Liver (tissue), 8 donors: ENCODE measurements at regions not wholly inside any gene's neighbourhood (a gene's known extent, or its start where the extent isn't known, plus 50 kb on each side); places are given as distances from the start of the nearest gene placed in this dataset.

Experiments
- DNase-seq: peaks from one replicate; pipeline ENCODE4 v3.0.0-alpha.2; 2017; ENCODE audit warnings: low spot score
- H3K27ac ChIP-seq, 2 donors: one replicate each; pipeline ENCODE4 v1.7.0; 2013; ENCODE audit warnings: inconsistent platforms in 2 of 2, low read length in 2 of 2, control low read depth in 1 of 2, low read depth in 1 of 2, mild to moderate bottlenecking in 1 of 2
- H3K27me3 ChIP-seq, 4 donors: one replicate each; pipeline versions ENCODE4 v1.6.1 to v1.7.0; 2013; ENCODE audit warnings: low read length in 3 of 4, inconsistent platforms in 1 of 4, mild to moderate bottlenecking in 1 of 4, moderate library complexity in 1 of 4; ENCODE audit not compliant: control insufficient read depth in 4 of 4, insufficient read depth in 4 of 4
- H3K36me3 ChIP-seq, 4 donors: one replicate each; pipeline versions ENCODE4 v1.6.1 to v1.7.0; 2013; ENCODE audit warnings: low read length in 3 of 4, mild to moderate bottlenecking in 3 of 4, low read depth in 1 of 4, moderate library complexity in 1 of 4; ENCODE audit not compliant: control insufficient read depth in 4 of 4, insufficient read depth in 3 of 4
- H3K4me1 ChIP-seq, 4 donors: one replicate each; pipeline versions ENCODE4 v1.6.1 to v1.7.0; 2013; ENCODE audit warnings: low read length in 3 of 4, mild to moderate bottlenecking in 3 of 4, moderate library complexity in 1 of 4; ENCODE audit not compliant: control insufficient read depth in 4 of 4, insufficient read depth in 4 of 4
- H3K4me3 ChIP-seq, 3 donors: one replicate each; pipeline versions ENCODE4 v1.6.1 to v1.7.0; 2013; ENCODE audit warnings: low read length in 3 of 3, control low read depth in 1 of 3, low read depth in 1 of 3, mild to moderate bottlenecking in 1 of 3
- H3K9ac ChIP-seq, 2 donors: one replicate each; pipeline ENCODE4 v1.7.0; 2013; ENCODE audit warnings: low read length in 2 of 2, mild to moderate bottlenecking in 2 of 2, moderate library complexity in 2 of 2, control low read depth in 1 of 2, low read depth in 1 of 2
- H3K9me3 ChIP-seq, 4 donors: one replicate each; pipeline versions ENCODE4 v1.6.1 to v1.7.0; 2013; ENCODE audit warnings: low read length in 3 of 4; ENCODE audit not compliant: control insufficient read depth in 4 of 4
- CTCF ChIP-seq: fragments of 150-350 bp; IDR thresholded peaks from 2 replicates; pipeline ENCODE4 v1.5.1; 2017; ENCODE audit warnings: improper control_type of control experiment, low read depth, low read length; ENCODE audit not compliant: missing input control
- EGR1 ChIP-seq, 2 donors: IDR thresholded peaks; 2 replicates each; pipeline ENCODE4 v1.6.1; 2016 to 2018; ENCODE audit warnings: antibody characterized with exemption in 2 of 2, low read depth in 2 of 2
- FOXA1 ChIP-seq: IDR thresholded peaks from 2 replicates; pipeline ENCODE4 v1.6.1; 2016; ENCODE audit warnings: antibody characterized with exemption
- FOXA2 ChIP-seq: IDR thresholded peaks from 2 replicates; pipeline ENCODE4 v1.6.1; 2016; ENCODE audit warnings: antibody characterized with exemption
- HNF4A ChIP-seq, 2 donors: conservative IDR thresholded peaks; 2 replicates each; pipeline ENCODE4 v1.6.1; 2016; ENCODE audit warnings: antibody characterized with exemption in 2 of 2, mild to moderate bottlenecking in 2 of 2
- HNF4G ChIP-seq: IDR thresholded peaks from 2 replicates; pipeline ENCODE4 v1.6.1; 2016; ENCODE audit warnings: antibody characterized with exemption
- JUND ChIP-seq, 2 donors: IDR thresholded peaks; 2 replicates each; pipeline ENCODE4 v1.6.1; 2016; ENCODE audit warnings: antibody characterized with exemption in 2 of 2
- NR2F2 ChIP-seq: IDR thresholded peaks from 2 replicates; pipeline ENCODE4 v1.6.1; 2016; ENCODE audit warnings: antibody characterized with exemption
- RAD21 ChIP-seq, 2 donors: IDR thresholded peaks; 2 replicates each; pipeline ENCODE4 v1.6.1; 2016; ENCODE audit warnings: antibody characterized with exemption in 2 of 2, mild to moderate bottlenecking in 2 of 2
- RXRA ChIP-seq, 2 donors: IDR thresholded peaks; 2 replicates each; pipeline ENCODE4 v1.6.1; 2017 to 2018; ENCODE audit warnings: antibody characterized with exemption in 2 of 2, mild to moderate bottlenecking in 1 of 2
- SP1 ChIP-seq: IDR thresholded peaks from 2 replicates; pipeline ENCODE4 v1.6.1; 2018; ENCODE audit warnings: antibody characterized with exemption, mild to moderate bottlenecking
- TAF1 ChIP-seq: conservative IDR thresholded peaks from 2 replicates; pipeline ENCODE4 v1.6.1; 2016; ENCODE audit warnings: antibody characterized with exemption, mild to moderate bottlenecking
- YY1 ChIP-seq: IDR thresholded peaks from 2 replicates; pipeline ENCODE4 v1.6.1; 2016; ENCODE audit warnings: antibody characterized with exemption, mild to moderate bottlenecking
- ZBTB33 ChIP-seq: IDR thresholded peaks from 2 replicates; pipeline ENCODE4 v1.6.1; 2016; ENCODE audit warnings: antibody characterized with exemption
- WGBS: extraction: QIAGEN DNeasy Blood & Tissue Kit; methylation state at CpG from one replicate; pipeline ENCODE4 v1.1.7; 2013; 5-methylcytosine and 5-hydroxymethylcytosine counted together
- TF ChIP-seq, protein P1 (sequence below): IDR thresholded peaks from 2 replicates; pipeline ENCODE4 v1.6.1; 2016; ENCODE audit warnings: antibody characterized with exemption
- TF ChIP-seq, protein P2 (sequence below): IDR thresholded peaks from 2 replicates; pipeline ENCODE4 v1.6.1; 2016; ENCODE audit warnings: antibody characterized with exemption, mild to moderate bottlenecking
- donor health status: healthy.
- donor health status: healthy.
- donor health status: healthy.
- donor health status: healthy.
- donor health status: healthy.

GRCh38 chr4:185925910-185926360 is 113.9 kb upstream of the SORBS2 start:
- Histone ChIP-seq H3K9ac (no peak overlapping the region), H3K9me3 (no peaks in the 10 kb centered on the region), H3K4me1 (no peaks in the 10 kb centered on the region), H3K4me3 (no peak overlapping the region), H3K27me3 (no peaks in the 10 kb centered on the region), H3K27ac (no peak overlapping the region), H3K36me3 (no peaks in the 10 kb centered on the region)
- WGBS: 86% methylated on average over 15 of the region's 15 CpGs
- no peak for DNase-seq
- TF ChIP-seq SP1: no peak

- no peak for DNase-seq
- H3K27me3 ChIP-seq: no peaks in the 10 kb centered on the region
- H3K36me3 ChIP-seq: no peaks in the 10 kb centered on the region
- TF ChIP-seq ZBTB33 (no peak), SP1 (no peak), CTCF (no peak)
- TF ChIP-seq, protein P1, sequence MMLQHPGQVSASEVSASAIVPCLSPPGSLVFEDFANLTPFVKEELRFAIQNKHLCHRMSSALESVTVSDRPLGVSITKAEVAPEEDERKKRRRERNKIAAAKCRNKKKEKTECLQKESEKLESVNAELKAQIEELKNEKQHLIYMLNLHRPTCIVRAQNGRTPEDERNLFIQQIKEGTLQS: no peak
- no peak overlapping the region for H3K27ac ChIP-seq
- H3K4me3 ChIP-seq: no peak overlapping the region
- 97% methylated on average over 5 of the region's 5 CpGs for WGBS
- no peak overlapping the region for H3K9ac ChIP-seq
- no peaks in the 10 kb centered on the region for H3K4me1 ChIP-seq
- H3K9me3 ChIP-seq: no peaks in the 10 kb centered on the region
Observed at GRCh38 chr4:185931375-185931774, 119.4 kb upstream of the SORBS2 start.

- WGBS: 57% methylated on average over 3 of the region's 3 CpGs
- H3K4me1 ChIP-seq: no peaks in the 10 kb centered on the region
- no peak for DNase-seq
- H3K36me3 ChIP-seq: no peaks in the 10 kb centered on the region
- H3K27ac ChIP-seq: no peak overlapping the region
- no peak overlapping the region for H3K9ac ChIP-seq
- H3K9me3 ChIP-seq: no peaks in the 10 kb centered on the region
- TF ChIP-seq RAD21 (IDR thresholded peaks at IDR 0.05): no peak
- TF ChIP-seq CTCF: no peak
- no peak for TF ChIP-seq HNF4G
- TF ChIP-seq FOXA1: no peak
- TF ChIP-seq ZBTB33: no peak
- TF ChIP-seq HNF4A (conservative IDR thresholded peaks at IDR 0.05): no peak
- no peak for TF ChIP-seq NR2F2
- no peak for TF ChIP-seq JUND (IDR thresholded peaks at IDR 0.05)
- no peak for TF ChIP-seq FOXA2
- TF ChIP-seq, protein P1: no peak
- no peak for TF ChIP-seq TAF1
- no peak for TF ChIP-seq EGR1 (IDR thresholded peaks at IDR 0.05; ENCODE audit: low read depth in 2 of 2)
- TF ChIP-seq RXRA (IDR thresholded peaks at IDR 0.05): no peak
- TF ChIP-seq, protein P2, sequence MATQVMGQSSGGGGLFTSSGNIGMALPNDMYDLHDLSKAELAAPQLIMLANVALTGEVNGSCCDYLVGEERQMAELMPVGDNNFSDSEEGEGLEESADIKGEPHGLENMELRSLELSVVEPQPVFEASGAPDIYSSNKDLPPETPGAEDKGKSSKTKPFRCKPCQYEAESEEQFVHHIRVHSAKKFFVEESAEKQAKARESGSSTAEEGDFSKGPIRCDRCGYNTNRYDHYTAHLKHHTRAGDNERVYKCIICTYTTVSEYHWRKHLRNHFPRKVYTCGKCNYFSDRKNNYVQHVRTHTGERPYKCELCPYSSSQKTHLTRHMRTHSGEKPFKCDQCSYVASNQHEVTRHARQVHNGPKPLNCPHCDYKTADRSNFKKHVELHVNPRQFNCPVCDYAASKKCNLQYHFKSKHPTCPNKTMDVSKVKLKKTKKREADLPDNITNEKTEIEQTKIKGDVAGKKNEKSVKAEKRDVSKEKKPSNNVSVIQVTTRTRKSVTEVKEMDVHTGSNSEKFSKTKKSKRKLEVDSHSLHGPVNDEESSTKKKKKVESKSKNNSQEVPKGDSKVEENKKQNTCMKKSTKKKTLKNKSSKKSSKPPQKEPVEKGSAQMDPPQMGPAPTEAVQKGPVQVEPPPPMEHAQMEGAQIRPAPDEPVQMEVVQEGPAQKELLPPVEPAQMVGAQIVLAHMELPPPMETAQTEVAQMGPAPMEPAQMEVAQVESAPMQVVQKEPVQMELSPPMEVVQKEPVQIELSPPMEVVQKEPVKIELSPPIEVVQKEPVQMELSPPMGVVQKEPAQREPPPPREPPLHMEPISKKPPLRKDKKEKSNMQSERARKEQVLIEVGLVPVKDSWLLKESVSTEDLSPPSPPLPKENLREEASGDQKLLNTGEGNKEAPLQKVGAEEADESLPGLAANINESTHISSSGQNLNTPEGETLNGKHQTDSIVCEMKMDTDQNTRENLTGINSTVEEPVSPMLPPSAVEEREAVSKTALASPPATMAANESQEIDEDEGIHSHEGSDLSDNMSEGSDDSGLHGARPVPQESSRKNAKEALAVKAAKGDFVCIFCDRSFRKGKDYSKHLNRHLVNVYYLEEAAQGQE: no peak
- no peak for TF ChIP-seq YY1
- H3K4me3 ChIP-seq: no peak overlapping the region
- no peaks in the 10 kb centered on the region for H3K27me3 ChIP-seq
Observed at GRCh38 chr4:185931986-185932385, 120.0 kb upstream of the SORBS2 start.
